HG02571 (cell line): ENCODE measurements at regions not wholly inside any gene's neighbourhood (a gene's known extent, or its start where the extent isn't known, plus 50 kb on each side); places are given as distances from the start of the nearest gene placed in this dataset.

Experiments
- ATAC-seq: cut with Tn5 transposase; IDR thresholded peaks from one replicate; pipeline ENCODE4 v1.9.1; 2021; ENCODE audit warnings: mild to moderate bottlenecking, moderate library complexity; ENCODE audit not compliant: unreplicated experiment

- no peak for ATAC-seq
Observed at GRCh38 chr2:60003076-60003475, 550.4 kb downstream of the BCL11A start.

- no peak for ATAC-seq
Observed at GRCh38 chr2:60002183-60002867, 551.1 kb downstream of the BCL11A start.

GRCh38 chr2:60000686-60001085 lies 552.8 kb downstream of the BCL11A start:
- no peak for ATAC-seq

- no peak for ATAC-seq
Observed at GRCh38 chr2:59998324-59998723, 555.1 kb downstream of the BCL11A start.

- no peak for ATAC-seq
Observed at GRCh38 chr2:59997371-59997770, 556.1 kb downstream of the BCL11A start.

- no peak for ATAC-seq
Observed at GRCh38 chr2:59996855-59997254, 556.6 kb downstream of the BCL11A start.

GRCh38 chr2:59993726-59994125 lies 559.7 kb downstream of the BCL11A start:
- ATAC-seq, result no peak

- ATAC-seq, result no peak
Observed at GRCh38 chr2:59988341-59988740, 565.1 kb downstream of the BCL11A start.

- no peak for ATAC-seq
Observed at GRCh38 chr2:59986511-59986910, 566.9 kb downstream of the BCL11A start.

GRCh38 chr2:59985923-59986322 lies 567.5 kb downstream of the BCL11A start:
- ATAC-seq, result no peak

- ATAC-seq, result no peak
Observed at GRCh38 chr2:59974051-59974766, 579.2 kb downstream of the BCL11A start.

GRCh38 chr2:59969161-59969560 lies 584.3 kb downstream of the BCL11A start:
- no peak for ATAC-seq

- no peak for ATAC-seq
Observed at GRCh38 chr2:59968441-59968840, 585.0 kb downstream of the BCL11A start.

GRCh38 chr2:59967691-59968090 lies 585.8 kb downstream of the BCL11A start:
- ATAC-seq, result no peak

GRCh38 chr2:59963157-59963556 lies 590.3 kb downstream of the BCL11A start:
- no peak for ATAC-seq

GRCh38 chr2:59961746-59962145 lies 591.7 kb downstream of the BCL11A start:
- ATAC-seq, result no peak

- no peak for ATAC-seq
Observed at GRCh38 chr2:59959944-59960343, 593.5 kb downstream of the BCL11A start.

GRCh38 chr2:59957504-59957903 lies 596.0 kb downstream of the BCL11A start:
- ATAC-seq, result no peak

GRCh38 chr2:59956981-59957380 lies 596.5 kb downstream of the BCL11A start:
- ATAC-seq, result no peak

GRCh38 chr2:59947917-59948541 lies 605.4 kb downstream of the BCL11A start:
- no peak for ATAC-seq

GRCh38 chr2:59947209-59947608 lies 606.2 kb downstream of the BCL11A start:
- no peak for ATAC-seq

GRCh38 chr2:59939236-59939635 lies 614.2 kb downstream of the BCL11A start:
- no peak for ATAC-seq
